ENCODE measurements at regions not wholly inside any gene's neighbourhood (a gene's known extent, or its start where the extent isn't known, plus 50 kb on each side); places are given as distances from the start of the nearest gene placed in this dataset.
"Not testable (repeated sequence)": the region's sequence is repeated elsewhere in the genome, so short reads cannot be mapped to it uniquely, and the experiment has no call there.

GRCh38 chr16:64718486-64718885 is 403.4 kb downstream of the CDH11 start:
- no peak for DNase-seq

- DNase-seq, result no peak
These were observed 404.0 kb downstream of the CDH11 start for GRCh38 chr16:64717871-64718270.

- no peak for DNase-seq
These were observed 406.2 kb downstream of the CDH11 start for GRCh38 chr16:64715624-64716023.

GRCh38 chr16:64712026-64712425 is 409.8 kb downstream of the CDH11 start:
- no peak for DNase-seq

GRCh38 chr16:64711596-64711995 is 410.3 kb downstream of the CDH11 start:
- no peak for DNase-seq

GRCh38 chr16:64711026-64711425 is 410.8 kb downstream of the CDH11 start:
- no peak for DNase-seq

- DNase-seq, result no peak
These were observed 416.4 kb downstream of the CDH11 start for GRCh38 chr16:64705443-64705842.

- DNase-seq, result no peak
These were observed 417.5 kb downstream of the CDH11 start for GRCh38 chr16:64704386-64704785.

GRCh38 chr16:64702415-64702814 is 419.4 kb downstream of the CDH11 start:
- DNase-seq, result no peak

- DNase-seq, result no peak
These were observed 421.2 kb downstream of the CDH11 start for GRCh38 chr16:64700628-64701027.

- DNase-seq, result no peak
These were observed 425.0 kb downstream of the CDH11 start for GRCh38 chr16:64696866-64697265.

GRCh38 chr16:64695684-64696083 is 426.2 kb downstream of the CDH11 start:
- DNase-seq, result no peak

GRCh38 chr16:64693946-64694345 is 427.9 kb downstream of the CDH11 start:
- no peak for DNase-seq

GRCh38 chr16:64687786-64688185 is 434.1 kb downstream of the CDH11 start:
- no peak for DNase-seq

- DNase-seq, result no peak
These were observed 434.7 kb downstream of the CDH11 start for GRCh38 chr16:64687123-64687522.

GRCh38 chr16:64679976-64680690 is 441.7 kb downstream of the CDH11 start:
- no peak for DNase-seq

GRCh38 chr16:64669573-64669972 is 452.3 kb downstream of the CDH11 start:
- DNase-seq, result no peak

- DNase-seq, result no peak
These were observed 454.5 kb downstream of the CDH11 start for GRCh38 chr16:64667334-64667877.

GRCh38 chr16:64662312-64662711 is 459.6 kb downstream of the CDH11 start:
- DNase-seq, result not testable (repeated sequence)

GRCh38 chr16:64659866-64660265 is 462.0 kb downstream of the CDH11 start:
- DNase-seq, result no peak

- no peak for DNase-seq
These were observed 464.4 kb downstream of the CDH11 start for GRCh38 chr16:64657316-64658011.

GRCh38 chr16:64656471-64656870 is 465.4 kb downstream of the CDH11 start:
- DNase-seq, result no peak

- no peak for DNase-seq
These were observed 467.7 kb downstream of the CDH11 start for GRCh38 chr16:64654178-64654577.

GRCh38 chr16:64648282-64648681 is 473.6 kb downstream of the CDH11 start:
- DNase-seq, result no peak

Data from NCI-H526 treated with DMSO at 0.1 percent for 48 hours (cell line).